GM18870 (cell line): ENCODE measurements at regions not wholly inside any gene's neighbourhood (a gene's known extent, or its start where the extent isn't known, plus 50 kb on each side); places are given as distances from the start of the nearest gene placed in this dataset.
"Not testable (repeated sequence)": the region's sequence is repeated elsewhere in the genome, so short reads cannot be mapped to it uniquely, and the experiment has no call there.

Experiments
- ATAC-seq: cut with Tn5 transposase; IDR thresholded peaks from one replicate; pipeline ENCODE4 v1.9.1; 2021; ENCODE audit warnings: moderate library complexity; ENCODE audit not compliant: unreplicated experiment

GRCh38 chr3:25844891-25845290 lies 55.0 kb downstream of the OXSM start:
- no peak for ATAC-seq

GRCh38 chr3:25846282-25846681 lies 56.4 kb downstream of the OXSM start:
- no peak for ATAC-seq

- no peak for ATAC-seq
These were observed 59.2 kb downstream of the OXSM start for GRCh38 chr3:25849091-25849490.

GRCh38 chr3:25849641-25850385 lies 59.9 kb downstream of the OXSM start:
- ATAC-seq, result no peak

GRCh38 chr3:25851693-25852259 lies 61.9 kb downstream of the OXSM start:
- not testable (repeated sequence) for ATAC-seq

GRCh38 chr3:25854214-25854613 lies 64.3 kb downstream of the OXSM start:
- no peak for ATAC-seq

- ATAC-seq, result no peak
These were observed 64.7 kb downstream of the OXSM start for GRCh38 chr3:25854635-25855034.

GRCh38 chr3:25855266-25855784 lies 65.4 kb downstream of the OXSM start:
- ATAC-seq, result no peak

- ATAC-seq, result peak; percentile 88
These were observed 67.1 kb downstream of the OXSM start for GRCh38 chr3:25856902-25857518.

- ATAC-seq, result no peak
These were observed 71.7 kb downstream of the OXSM start for GRCh38 chr3:25861566-25861965.

- peak; percentile 55 for ATAC-seq
These were observed 73.1 kb downstream of the OXSM start for GRCh38 chr3:25863011-25863415.

GRCh38 chr3:25863416-25863959 lies 73.6 kb downstream of the OXSM start:
- no peak for ATAC-seq

- no peak for ATAC-seq
These were observed 80.6 kb downstream of the OXSM start for GRCh38 chr3:25870452-25870851.

- ATAC-seq, result peak; percentile 87
These were observed 82.4 kb downstream of the OXSM start for GRCh38 chr3:25872200-25872877.

- ATAC-seq, result no peak
These were observed 93.6 kb downstream of the OXSM start for GRCh38 chr3:25883492-25883891.

GRCh38 chr3:25884981-25885380 lies 95.1 kb downstream of the OXSM start:
- ATAC-seq, result no peak

GRCh38 chr3:25885544-25885943 lies 95.7 kb downstream of the OXSM start:
- no peak for ATAC-seq

GRCh38 chr3:25887907-25888306 lies 98.0 kb downstream of the OXSM start:
- ATAC-seq, result no peak

GRCh38 chr3:25888892-25889524 lies 99.1 kb downstream of the OXSM start:
- ATAC-seq, result no peak

GRCh38 chr3:25889525-25889917 lies 99.6 kb downstream of the OXSM start:
- no peak for ATAC-seq

GRCh38 chr3:25894101-25894500 lies 104.2 kb downstream of the OXSM start:
- ATAC-seq, result no peak
